NCI-H446 (cell line): ENCODE measurements at regions not wholly inside any gene's neighbourhood (a gene's known extent, or its start where the extent isn't known, plus 50 kb on each side); places are given as distances from the start of the nearest gene placed in this dataset.

ENCODE experiments used
- DNase-seq, 2 experiments: peaks; one replicate each; lab custom pipeline; 2025; lab: John Stamatoyannopoulos, UW

- DNase-seq = no peak
These were observed 102.9 kb downstream of the PFKFB3 start for GRCh38 chr10:6305401-6306321.

- no peak for DNase-seq
These were observed 104.2 kb downstream of the PFKFB3 start for GRCh38 chr10:6306917-6307316.

- DNase-seq = no peak
These were observed 107.1 kb downstream of the PFKFB3 start for GRCh38 chr10:6309816-6310215.

- DNase-seq = no peak
These were observed 108.2 kb downstream of the PFKFB3 start for GRCh38 chr10:6310977-6311376.

- DNase-seq = no peak
These were observed 109.1 kb downstream of the PFKFB3 start for GRCh38 chr10:6311700-6312330.

- DNase-seq = no peak
These were observed 109.9 kb downstream of the PFKFB3 start for GRCh38 chr10:6312636-6313035.

GRCh38 chr10:6313111-6313895, 110.6 kb downstream of the PFKFB3 start:
- DNase-seq = no peak

- DNase-seq = no peak
These were observed 112.0 kb downstream of the PFKFB3 start for GRCh38 chr10:6314620-6315205.

GRCh38 chr10:6319119-6319518, 116.4 kb downstream of the PFKFB3 start:
- DNase-seq = no peak

GRCh38 chr10:6320320-6321010, 117.7 kb downstream of the PFKFB3 start:
- DNase-seq = no peak

GRCh38 chr10:6321880-6322279, 119.1 kb downstream of the PFKFB3 start:
- DNase-seq = no peak

GRCh38 chr10:6322805-6323204, 120.1 kb downstream of the PFKFB3 start:
- no peak for DNase-seq

- DNase-seq = peak in 1 of 2 experiments; percentile 8
These were observed 125.4 kb downstream of the PFKFB3 start for GRCh38 chr10:6327961-6328698.

GRCh38 chr10:6328699-6329423, 126.1 kb downstream of the PFKFB3 start:
- no peak for DNase-seq

GRCh38 chr10:6333086-6333485, 130.4 kb downstream of the PFKFB3 start:
- no peak for DNase-seq

- no peak for DNase-seq
These were observed 131.2 kb downstream of the PFKFB3 start for GRCh38 chr10:6333973-6334372.

- no peak for DNase-seq
These were observed 133.3 kb downstream of the PFKFB3 start for GRCh38 chr10:6336016-6336415.

GRCh38 chr10:6337382-6337781, 134.7 kb downstream of the PFKFB3 start:
- no peak for DNase-seq

- DNase-seq = no peak
These were observed 135.6 kb downstream of the PFKFB3 start for GRCh38 chr10:6338361-6338760.

GRCh38 chr10:6339891-6340290, 137.2 kb downstream of the PFKFB3 start:
- DNase-seq = no peak
